ENCODE measurements at regions not wholly inside any gene's neighbourhood (a gene's known extent, or its start where the extent isn't known, plus 50 kb on each side); places are given as distances from the start of the nearest gene placed in this dataset.

DNA sequence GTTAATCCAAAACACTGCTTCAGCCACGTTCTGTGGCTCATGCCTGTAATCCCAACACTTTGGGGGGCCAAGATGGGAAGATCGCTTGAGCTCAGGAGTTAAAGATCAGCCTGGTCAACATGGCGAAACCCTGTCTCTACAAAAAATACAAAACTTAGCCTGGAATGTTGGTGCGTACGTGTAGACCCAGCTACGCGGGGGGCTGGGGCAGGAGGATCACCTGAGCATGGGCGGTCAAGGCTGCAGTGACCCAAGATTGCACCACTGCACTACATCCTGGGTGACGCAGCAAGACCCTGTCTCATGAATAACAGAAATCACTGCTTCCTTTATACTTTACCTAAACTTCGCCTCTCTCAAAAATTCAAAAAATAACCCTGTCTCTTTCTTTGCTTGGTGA is 1325.0 kb upstream of the CADM2 start:
- H2AFZ ChIP-seq (ENCODE audit: low read depth, low read length) = no peak overlapping the region
- H3K4me2 ChIP-seq (ENCODE audit: insufficient read depth, low read length) = no peak overlapping the region
- H3K9me1 ChIP-seq (ENCODE audit: control insufficient read depth, insufficient read depth, low read length) = no peaks in the 10 kb centered on the region
- H3K27me3 ChIP-seq (ENCODE audit: control insufficient read depth in 2 of 2, insufficient read depth in 2 of 2, low read length in 2 of 2) = no peaks in the 10 kb centered on the region
- no peak for FAIRE-seq
- intact Hi-C loops (cut with micrococcal nuclease) = no loop called here
- CTCF ChIA-PET (ENCODE audit: low intra/inter-chr PET ratio) = no interaction called here
- H3K4me3 ChIP-seq = no peak overlapping the region
- H3K27ac ChIP-seq (ENCODE audit: extremely low read depth, low read depth, low read length) = no peak overlapping the region
- TF ChIP-seq MIER1 (IDR thresholded peaks at IDR 0.05; ENCODE audit: low read depth) = no peak
- TF ChIP-seq HMG20A (CRISPR knock-in tag; conservative IDR thresholded peaks at IDR 0.05) = no peak
- TF ChIP-seq POLR2A (conservative IDR thresholded peaks at IDR 0.05) = no peak
- TF ChIP-seq ZNF785 (CRISPR knock-in tag; IDR thresholded peaks at IDR 0.05) = no peak
- no peak for TF ChIP-seq GABPB2 (CRISPR knock-in tag; conservative IDR thresholded peaks at IDR 0.05)
- TF ChIP-seq, protein P1, sequence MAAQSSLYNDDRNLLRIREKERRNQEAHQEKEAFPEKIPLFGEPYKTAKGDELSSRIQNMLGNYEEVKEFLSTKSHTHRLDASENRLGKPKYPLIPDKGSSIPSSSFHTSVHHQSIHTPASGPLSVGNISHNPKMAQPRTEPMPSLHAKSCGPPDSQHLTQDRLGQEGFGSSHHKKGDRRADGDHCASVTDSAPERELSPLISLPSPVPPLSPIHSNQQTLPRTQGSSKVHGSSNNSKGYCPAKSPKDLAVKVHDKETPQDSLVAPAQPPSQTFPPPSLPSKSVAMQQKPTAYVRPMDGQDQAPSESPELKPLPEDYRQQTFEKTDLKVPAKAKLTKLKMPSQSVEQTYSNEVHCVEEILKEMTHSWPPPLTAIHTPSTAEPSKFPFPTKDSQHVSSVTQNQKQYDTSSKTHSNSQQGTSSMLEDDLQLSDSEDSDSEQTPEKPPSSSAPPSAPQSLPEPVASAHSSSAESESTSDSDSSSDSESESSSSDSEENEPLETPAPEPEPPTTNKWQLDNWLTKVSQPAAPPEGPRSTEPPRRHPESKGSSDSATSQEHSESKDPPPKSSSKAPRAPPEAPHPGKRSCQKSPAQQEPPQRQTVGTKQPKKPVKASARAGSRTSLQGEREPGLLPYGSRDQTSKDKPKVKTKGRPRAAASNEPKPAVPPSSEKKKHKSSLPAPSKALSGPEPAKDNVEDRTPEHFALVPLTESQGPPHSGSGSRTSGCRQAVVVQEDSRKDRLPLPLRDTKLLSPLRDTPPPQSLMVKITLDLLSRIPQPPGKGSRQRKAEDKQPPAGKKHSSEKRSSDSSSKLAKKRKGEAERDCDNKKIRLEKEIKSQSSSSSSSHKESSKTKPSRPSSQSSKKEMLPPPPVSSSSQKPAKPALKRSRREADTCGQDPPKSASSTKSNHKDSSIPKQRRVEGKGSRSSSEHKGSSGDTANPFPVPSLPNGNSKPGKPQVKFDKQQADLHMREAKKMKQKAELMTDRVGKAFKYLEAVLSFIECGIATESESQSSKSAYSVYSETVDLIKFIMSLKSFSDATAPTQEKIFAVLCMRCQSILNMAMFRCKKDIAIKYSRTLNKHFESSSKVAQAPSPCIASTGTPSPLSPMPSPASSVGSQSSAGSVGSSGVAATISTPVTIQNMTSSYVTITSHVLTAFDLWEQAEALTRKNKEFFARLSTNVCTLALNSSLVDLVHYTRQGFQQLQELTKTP (IDR thresholded peaks at IDR 0.05; ENCODE audit: low read depth in 1 of 2, partially characterized antibody in 2 of 2) = no peak
- no peaks in the 10 kb centered on the region for H3K4me1 ChIP-seq (replicated peaks in 1 of 2; ENCODE audit: control insufficient read depth in 2 of 2, insufficient read depth in 2 of 2, low read length in 2 of 2)
- 0% methylated on average over 9 of the region's 10 CpGs for WGBS (ENCODE audit: insufficient coverage, low coverage, missing lambda C conversion rate)
- H3K9me3 ChIP-seq (replicated peaks; ENCODE audit: control insufficient read depth, insufficient read depth, low read depth, low read length) = no peaks in the 10 kb centered on the region
- H3K79me2 ChIP-seq (ENCODE audit: control insufficient read depth, insufficient read depth, low read length) = no peaks in the 10 kb centered on the region
- POLR2A ChIA-PET = no interaction called here
- no peak overlapping the region for H3K9ac ChIP-seq (ENCODE audit: insufficient read depth in 1 of 2, low read depth in 2 of 2, low read length in 2 of 2)
- ATAC-seq = no peak
- in situ Hi-C loops (cut with MboI) = no loop called here
- no peaks in the 10 kb centered on the region for H4K20me1 ChIP-seq (replicated peaks; ENCODE audit: control insufficient read depth, insufficient read depth, low read length)
- H3K36me3 ChIP-seq (ENCODE audit: control insufficient read depth, insufficient read depth, low read length) = no peaks in the 10 kb centered on the region
- no TSS peak for BruUV-seq (replicated peaks)
- DNase-seq (ENCODE audit: extremely low read depth in 1 of 4, low spot score in 3 of 4) = no peak

All from K562 (cell line).